GM21717 (cell line): ENCODE measurements at regions not wholly inside any gene's neighbourhood (a gene's known extent, or its start where the extent isn't known, plus 50 kb on each side); places are given as distances from the start of the nearest gene placed in this dataset.
"Not testable (repeated sequence)": the region's sequence is repeated elsewhere in the genome, so short reads cannot be mapped to it uniquely, and the experiment has no call there.

Experiments used
- ATAC-seq: cut with Tn5 transposase; IDR thresholded peaks from one replicate; pipeline ENCODE4 v1.9.1; 2021; ENCODE audit warnings: mild to moderate bottlenecking, moderate library complexity; ENCODE audit not compliant: unreplicated experiment

DNA sequence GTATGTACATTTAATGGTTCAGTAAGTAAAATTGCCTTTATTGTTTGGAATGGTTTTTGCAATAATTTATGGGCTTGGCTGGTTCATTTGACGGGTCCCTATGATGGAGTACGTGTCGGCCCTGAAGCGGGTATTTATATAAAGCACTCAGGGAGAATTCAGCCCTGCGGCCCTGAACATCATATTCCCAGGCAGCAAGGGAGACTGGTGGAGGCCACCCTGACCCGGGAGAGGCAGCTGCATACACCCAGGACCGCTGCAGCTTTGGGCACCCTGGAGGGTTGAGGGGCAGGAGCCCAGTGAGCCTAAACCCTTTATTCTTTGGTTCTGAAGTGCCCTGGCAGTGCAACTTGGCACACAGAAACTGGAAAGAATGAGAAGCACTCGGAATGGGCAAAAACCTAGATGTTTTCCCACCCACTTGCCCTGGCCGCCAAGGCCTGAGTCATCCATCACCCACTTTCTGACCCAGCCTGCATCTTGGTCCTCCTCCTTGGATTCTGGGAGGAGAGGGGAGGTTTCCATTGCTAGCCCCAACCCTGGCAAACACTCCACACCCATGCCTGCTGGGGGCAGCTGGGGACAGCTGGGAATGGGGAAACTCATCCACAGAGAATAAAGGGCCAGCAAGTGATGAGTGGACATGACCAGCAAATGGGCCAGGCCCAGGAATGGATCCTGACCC lies 162.2 kb upstream of the TNRC6C start:
- no peak for ATAC-seq

DNA sequence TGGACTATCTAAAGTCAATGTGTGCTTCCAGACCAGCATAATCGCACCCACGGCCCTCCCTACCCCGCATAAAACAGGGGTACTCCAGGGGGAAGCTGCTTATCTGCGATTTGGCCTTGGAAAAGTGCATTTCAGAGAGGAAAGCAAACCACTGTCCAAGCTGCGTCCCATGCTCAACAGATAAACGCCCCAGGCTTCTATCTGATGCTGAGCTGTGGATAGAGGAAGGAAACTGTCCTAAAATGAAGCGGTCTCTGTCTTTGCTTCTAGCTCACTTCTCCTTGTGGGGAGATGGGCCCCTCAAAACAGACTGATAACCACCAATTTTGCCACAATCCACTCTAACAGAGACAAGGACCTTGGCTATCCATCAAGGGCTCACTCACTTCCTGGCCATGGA lies 160.5 kb upstream of the TNRC6C start:
- no peak for ATAC-seq

DNA sequence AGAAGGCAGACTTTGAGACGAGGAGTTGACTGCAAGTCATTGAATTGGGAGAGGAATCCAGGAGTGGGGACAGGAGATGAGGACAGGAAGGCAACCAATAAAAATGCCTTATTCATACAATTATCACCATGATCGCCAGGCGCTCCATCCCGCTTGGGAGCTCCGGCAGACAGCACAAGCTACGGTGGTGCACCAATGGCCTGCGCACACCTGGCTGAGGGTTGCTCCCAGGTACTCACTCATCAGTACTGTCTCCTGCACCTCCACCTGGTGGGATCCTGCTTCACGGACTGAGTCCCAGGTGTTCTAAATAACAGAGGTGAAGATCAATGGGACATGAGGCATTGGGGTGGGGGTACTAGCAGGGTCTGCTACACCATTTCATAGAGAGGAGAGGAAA lies 160.0 kb upstream of the TNRC6C start:
- ATAC-seq = no peak

DNA sequence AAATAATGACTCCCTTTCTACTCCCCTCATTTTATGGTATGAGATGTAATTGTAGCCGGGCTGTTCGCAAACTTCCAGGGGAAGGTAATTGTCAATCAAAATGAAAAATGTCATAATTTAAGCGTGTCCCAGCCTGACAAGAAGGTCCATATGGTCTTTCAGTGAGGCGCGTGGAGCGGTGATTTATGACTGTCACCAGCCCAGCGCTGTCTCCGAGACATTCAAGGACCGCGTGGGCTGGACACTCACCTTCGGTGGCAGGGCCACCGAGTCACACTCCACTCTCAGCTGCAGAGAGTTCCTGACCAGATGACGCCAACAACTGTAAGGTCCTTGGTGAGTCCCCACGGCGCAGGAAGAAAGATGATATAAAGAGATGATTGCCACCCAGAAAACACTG lies 157.7 kb upstream of the TNRC6C start:
- ATAC-seq = no peak

DNA sequence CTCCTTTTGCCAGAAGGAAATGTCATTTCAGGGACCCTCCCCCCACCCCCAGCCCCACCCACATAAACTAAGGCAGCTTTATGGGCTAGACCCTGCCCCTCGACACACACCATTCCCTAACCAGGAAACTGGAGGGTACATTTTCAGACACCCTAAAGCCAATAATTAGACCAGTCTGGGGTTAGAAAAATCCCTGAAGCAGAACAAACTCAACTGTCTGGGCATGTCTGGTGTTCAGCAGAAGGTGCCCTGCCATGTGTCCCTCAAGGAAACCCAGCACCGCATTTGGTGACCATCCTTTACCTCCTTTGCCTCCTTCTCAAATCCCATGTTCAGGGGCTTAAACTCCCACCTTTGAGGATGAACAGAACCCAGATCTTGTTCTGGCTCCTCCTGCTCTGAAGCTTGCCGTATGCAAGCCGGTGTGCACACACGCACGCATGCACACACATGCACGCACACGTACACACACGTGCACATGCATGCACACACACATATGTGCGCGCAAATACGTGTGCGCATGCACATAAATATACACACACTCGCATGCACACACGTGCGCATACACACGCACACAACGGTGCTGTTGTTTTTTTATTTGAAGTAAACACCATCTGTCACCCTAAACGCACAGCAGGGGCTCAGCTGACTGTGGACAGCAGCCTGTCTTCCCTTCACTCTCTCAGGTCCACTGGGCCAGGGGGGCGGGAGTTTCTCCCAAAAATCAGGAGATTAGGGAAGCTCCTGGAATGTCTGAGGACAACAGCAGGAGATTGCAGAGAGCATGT lies 156.8 kb upstream of the TNRC6C start:
- ATAC-seq = no peak

DNA sequence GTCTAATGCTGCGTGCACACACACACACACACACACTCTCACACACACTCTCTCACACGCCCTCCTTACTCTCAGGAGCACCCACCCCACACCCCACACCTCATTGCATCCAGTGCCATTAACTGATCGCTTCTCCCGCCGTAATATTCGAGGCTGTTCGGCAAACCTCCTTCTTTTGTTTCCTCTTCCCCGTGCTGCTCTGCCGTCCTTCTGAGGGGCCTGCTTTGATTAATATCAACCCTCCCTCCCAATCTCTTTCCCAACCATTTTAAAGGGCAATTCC lies 156.2 kb upstream of the TNRC6C start:
- no peak for ATAC-seq

DNA sequence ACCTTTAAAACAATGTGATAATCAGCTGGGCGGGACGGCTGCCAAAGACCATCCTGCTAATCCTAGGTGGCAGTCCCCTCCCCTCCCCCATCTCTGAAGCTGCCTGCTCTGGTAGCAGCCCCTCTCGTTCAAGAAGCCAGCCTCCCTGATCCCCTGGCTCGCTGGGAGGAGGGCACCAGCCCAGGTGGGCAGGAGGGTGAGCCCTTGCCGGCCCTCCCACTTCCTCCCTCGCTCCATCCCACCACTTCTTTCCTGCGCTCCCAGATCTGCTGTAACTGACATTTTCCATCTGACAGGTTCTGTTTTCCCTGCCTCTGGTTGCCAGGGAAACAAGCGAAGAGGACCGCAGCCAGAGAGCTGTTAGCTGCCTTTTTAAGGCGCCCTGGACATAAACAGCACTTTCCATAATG lies 155.7 kb upstream of the TNRC6C start:
- no peak for ATAC-seq

DNA sequence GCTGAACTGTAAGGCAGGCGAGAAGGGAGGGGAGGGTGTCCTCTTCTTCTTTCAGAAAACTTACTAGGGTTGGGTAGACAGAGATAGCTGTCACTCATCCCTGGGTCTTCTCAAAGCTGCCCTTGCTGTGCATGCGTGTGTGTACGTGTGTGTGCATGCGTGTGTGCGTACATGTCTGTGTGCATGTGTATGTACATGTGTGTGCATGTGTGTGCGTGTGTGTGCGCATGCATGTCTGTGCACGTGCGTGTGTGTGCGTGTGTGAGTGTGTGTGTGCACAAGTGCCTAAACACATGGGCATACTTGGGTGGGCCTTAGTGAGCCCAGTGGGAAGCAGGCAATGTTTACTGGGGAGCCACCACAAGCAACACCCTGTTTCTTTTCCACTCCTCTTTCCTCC lies 154.8 kb upstream of the TNRC6C start:
- no peak for ATAC-seq

DNA sequence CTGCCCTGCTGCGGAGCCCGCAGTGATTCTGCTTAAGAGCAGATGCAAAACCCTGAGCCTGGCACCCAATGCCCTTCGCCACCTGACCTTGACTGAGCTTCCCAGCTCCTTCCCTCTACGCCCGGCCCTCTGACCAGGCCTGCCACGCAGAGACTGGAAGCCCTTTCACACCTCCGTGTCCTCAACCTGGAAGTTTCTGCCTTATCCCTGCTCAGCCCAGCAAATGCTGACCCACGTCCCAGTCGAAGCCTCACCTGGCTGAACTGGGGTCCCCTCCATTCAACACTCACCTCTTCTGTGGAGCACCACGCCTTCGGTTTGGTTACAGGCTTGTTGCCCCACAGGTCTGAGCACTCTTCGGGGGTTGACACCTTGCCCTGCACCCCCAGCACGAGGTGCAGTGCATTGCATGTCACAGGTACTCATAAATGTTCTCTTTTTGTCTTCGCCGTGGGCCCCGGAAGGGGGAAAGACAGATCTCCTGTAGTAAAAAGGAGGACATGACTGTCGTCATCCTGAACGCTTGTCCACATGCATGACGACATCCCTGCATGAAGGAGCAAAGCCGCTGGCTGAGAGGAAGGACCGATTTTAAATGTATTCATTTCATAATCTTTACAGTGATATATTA lies 153.6 kb upstream of the TNRC6C start:
- no peak for ATAC-seq

DNA sequence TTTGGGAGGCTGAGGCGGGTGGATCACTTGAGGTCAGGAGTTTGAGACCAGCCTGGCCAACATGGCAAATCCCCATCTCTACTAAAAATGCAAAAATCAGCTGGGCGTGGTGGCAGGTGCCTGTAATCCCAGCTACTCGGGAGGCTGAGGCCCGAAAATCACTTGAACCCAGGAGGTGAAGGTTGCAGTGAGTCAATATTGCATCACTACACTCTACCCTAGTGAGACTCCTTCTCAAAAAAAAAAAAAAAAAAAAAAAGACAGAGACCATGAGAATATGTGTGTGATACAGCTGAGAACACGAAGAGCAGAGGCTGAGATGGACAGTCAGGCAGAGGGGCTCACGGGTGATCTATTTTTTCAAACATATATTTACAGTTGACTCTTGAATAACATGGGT lies 152.5 kb upstream of the TNRC6C start:
- not testable (repeated sequence) for ATAC-seq

DNA sequence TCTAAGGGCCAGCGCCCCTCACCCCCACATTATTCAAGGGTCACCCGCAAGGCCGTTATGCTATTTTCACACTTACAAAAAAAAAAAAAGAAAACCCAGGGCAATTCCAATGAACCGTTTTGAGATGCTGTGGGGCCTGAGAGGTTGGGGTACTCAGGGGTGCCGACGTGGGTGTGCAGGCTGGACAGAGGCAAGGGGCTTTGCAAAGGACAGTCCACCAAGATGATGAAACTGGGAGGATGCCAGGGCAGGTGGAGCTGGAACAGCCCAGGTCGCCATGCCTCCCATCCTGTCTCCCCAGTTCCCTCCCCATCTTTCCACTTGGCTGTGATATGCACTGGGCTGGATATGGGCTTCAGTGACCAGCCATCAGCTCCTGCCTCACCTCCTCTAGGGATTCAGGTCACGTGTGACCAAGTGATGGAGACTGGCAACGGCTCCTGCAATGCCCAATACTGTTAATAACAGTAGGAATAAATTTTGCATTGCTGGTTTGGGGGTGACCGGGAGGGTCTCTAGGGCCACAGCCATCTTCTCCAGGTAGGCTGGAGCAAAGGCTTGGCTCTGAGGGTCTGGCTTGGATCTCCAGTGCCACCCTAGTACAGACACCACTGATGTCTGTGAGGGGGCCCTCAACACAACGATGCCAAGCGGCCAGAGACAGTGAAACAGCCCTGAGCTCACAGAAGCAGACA lies 151.3 kb upstream of the TNRC6C start:
- ATAC-seq = no peak

DNA sequence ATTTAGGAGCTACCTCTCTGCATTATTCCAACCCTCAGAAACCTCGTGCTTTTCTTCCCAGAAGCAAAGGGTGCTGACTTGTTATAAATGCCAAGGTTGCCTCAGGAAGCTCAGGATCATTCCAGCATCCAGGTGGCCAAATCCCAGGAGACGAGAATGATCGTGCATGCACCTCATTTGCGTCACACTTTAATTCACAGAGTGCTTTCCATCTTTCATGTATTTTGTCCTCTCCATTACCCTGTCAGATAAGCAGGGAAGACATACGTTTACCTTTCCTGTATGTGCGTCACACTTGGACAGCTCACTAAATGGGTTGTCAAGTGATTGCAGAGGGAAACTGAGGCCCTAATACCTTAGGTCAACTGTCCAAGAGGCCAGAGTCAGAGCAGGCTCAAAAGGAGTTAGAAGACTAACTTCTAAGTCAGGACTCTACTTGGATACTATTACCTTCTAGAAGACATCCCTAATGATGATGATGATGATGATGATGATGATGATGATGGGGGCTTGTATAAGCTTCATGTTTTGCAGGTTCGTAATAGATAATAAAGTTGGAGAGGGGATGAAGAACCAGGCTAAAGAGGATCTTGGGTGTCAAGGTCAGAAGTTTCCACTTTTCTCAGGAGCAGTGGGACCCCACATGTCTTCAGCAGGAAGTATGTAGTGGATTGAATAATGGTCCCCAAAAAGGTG lies 150.6 kb upstream of the TNRC6C start:
- ATAC-seq = no peak

DNA sequence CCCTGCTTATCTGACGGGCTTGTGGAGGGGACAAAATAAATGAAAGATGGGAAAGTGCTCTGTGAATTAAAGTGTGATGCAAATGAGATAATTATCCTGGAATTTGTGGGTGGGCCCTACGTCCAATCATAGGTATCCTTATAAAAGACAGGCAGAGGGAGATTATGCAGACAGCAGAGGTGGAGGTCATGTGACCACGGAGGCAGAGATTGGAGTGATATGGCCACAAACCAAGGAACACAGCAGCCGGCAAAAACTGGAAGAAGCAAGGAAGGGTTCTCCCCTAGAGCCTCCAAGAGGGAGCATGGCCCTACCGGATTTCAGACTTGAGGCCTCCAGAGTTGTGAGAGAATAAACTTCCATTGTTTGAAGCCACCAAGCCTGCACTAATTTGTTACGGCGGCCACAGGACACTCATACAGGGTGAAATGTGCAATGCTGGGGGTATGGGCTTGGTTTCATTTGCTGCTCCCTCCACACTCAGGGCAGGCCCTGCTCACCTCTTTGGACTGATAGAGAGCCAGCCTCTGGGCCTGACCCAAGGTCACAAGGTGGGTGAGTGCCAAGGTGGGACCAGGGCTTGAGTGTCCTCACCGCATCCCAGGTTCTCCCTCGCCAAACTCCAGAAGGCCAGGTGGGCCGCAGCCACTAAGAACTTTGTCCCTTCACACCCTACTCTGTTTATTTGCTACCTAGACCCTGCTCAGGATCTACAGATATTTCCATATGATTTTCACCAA lies 149.6 kb upstream of the TNRC6C start:
- no peak for ATAC-seq

DNA sequence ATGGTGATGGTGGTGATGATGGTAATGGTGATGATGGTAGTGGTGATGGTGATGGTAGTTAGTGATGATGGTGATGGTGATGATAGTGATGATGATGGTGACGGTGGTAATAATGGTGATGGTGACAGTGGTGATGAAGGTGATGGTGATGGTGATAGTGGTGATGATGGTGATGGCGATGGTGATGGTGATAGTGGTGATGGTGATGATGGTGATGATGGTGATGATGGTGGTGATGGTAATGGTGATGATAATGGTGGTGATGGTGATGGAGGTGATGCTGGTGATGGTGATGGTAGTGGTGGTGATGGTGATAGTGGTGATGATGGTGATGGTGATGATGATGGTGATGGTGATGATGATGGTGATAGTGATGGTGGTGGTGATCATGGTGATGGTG lies 148.7 kb upstream of the TNRC6C start:
- ATAC-seq = no peak

DNA sequence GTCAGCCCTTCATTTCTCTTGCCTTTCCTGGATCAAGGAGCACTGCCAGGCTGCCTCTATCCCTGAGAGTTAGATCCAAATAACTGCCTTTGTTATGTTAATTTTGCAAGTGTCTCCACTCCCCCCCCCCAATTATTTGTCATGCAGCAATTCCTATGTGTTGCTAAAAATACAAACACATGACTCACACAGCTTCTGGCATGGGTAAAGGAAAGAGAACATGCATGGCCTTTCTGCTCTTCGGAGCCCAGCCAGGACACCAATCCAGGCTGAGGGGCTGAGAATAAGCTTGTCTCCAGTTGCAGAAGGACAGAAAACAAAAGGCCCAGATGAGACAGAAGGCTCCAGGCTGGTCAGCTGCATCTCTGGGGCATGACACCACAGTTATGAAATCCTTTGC lies 148.0 kb upstream of the TNRC6C start:
- ATAC-seq = no peak

DNA sequence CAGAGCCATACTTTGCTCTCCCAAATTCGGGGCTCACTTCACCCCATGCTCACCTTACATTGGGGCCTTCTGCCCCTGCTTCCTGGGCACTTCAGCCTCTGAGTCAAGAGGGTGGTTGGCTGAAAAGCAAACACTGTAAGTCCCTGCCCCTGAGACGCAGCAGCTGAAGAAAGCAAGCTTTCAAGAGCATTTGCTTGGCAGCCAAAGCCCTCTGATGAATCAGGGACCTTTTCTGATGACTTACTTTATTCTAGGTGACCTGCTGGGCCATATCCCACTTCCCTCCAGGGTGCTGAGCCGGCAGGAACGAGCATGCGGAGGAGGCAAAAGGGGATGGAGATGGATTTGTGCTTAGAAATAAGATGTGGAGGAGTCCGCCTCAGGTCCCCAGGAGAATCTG lies 147.0 kb upstream of the TNRC6C start:
- no peak for ATAC-seq

DNA sequence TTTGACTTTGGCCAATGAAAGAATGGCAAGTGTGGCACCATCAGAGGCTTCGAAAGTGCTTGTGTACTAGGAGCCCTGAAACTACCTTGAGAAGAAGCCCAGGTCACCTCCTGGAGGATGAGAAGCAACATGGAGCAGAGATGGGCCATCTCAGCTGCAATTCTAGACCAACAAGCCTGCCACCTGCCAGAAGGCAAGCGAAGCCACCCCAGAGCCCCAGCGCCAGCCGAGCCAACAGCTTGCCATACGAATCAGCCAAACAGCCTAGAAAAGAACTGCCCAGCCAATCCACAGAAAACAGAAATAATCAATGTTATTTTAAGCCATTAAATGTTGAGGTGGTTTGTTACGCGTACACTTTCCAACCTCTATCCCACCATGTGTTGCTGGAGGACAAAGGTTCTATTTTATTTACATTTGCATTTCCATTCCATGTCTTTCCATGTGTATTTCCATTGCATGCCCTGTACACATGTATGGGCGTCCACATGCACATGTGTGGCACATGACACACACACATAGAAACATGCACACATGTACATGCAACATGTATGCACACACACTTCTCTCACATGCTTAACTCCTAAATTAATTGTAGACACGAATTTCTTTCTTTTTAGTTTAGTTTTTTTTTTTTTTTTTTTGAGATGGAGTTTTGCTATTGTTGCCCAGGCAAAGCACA lies 144.3 kb upstream of the TNRC6C start:
- ATAC-seq = no peak

DNA sequence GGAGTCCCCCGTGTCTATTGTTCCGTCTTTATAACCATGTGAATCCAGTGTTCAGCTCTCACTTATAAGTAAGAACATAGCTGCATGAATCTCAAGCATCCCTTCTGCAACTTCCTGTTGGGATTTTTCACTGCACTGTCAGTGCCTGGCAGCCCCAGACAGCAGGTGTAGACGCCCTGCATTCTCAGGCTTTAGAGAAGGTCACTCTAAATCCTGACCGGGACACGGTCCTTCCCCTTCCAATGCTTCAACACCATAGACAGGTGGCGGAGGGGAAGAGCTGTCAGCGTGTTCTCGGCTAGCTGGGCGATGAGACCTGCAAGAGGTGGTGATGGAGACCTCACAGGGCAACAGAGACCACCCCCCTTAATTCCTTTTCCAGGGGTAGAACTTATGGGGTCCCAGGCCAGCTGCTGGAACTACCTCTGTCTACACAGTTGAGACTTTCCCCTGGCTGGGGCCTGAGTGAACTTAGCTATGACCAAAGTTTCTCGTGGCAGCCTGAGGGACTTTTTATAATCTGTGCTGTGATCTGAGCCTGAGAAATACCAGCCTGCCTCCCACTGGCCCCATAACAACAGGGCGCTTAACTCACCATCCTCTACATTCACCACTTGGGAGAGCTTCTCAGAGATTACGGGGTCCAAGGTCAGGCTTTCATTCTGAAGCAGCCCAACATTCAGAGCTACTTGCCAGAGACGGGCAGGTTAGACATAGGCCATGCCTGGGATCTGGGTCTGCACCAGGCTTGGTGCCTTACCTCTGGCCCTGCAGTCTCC lies 143.2 kb upstream of the TNRC6C start:
- ATAC-seq = no peak

DNA sequence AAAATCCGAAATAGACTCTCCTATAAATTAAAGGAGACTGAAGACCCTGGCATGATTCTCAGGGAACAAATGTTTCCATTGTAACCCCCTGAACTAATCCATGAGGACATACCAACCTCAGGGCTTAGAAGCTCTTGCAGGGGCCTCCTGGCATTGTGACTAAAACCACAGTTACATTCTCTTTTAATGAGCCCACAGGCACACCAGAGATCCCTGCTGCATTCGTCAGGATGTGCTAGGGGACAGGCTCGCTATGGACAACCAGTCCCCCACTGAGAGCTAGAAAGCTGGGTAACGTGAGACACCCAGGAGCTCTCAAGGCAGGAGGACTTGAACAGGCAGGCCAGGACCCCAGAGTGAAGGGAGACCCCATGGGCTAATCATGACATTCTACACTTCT lies 140.6 kb upstream of the TNRC6C start:
- ATAC-seq = no peak
